SK-N-MC (cell line): ENCODE measurements at regions not wholly inside any gene's neighbourhood (a gene's known extent, or its start where the extent isn't known, plus 50 kb on each side); places are given as distances from the start of the nearest gene placed in this dataset.

Experiments used
- DNase-seq: peaks from one replicate; pipeline ENCODE4 v3.0.0-alpha.2; 2011; ENCODE audit warnings: low read depth, low spot score
- H3K27ac ChIP-seq: fragments of 200-600 bp; sonication (generic); 2 replicates; pipeline ENCODE4 v1.5.1; 2016; ENCODE audit warnings: mixed run types
- H3K36me3 ChIP-seq: fragments of 200-600 bp; sonication (generic); 2 replicates; pipeline ENCODE4 v1.6.1; 2017; ENCODE audit warnings: antibody characterized with exemption, low read length, mixed read lengths; ENCODE audit not compliant: insufficient read depth
- H3K4me3 ChIP-seq: fragments of 200-600 bp; sonication (generic); 2 replicates; pipeline ENCODE4 v1.5.1; 2016
- H3K9ac ChIP-seq: fragments of 200-600 bp; sonication (generic); 2 replicates; pipeline ENCODE4 v1.8.0; 2017; ENCODE audit warnings: mixed run types, mixed read lengths; ENCODE audit not compliant: insufficient read length
- H3K9me3 ChIP-seq: fragments of 200-600 bp; sonication (generic); 2 replicates; pipeline ENCODE4 v1.6.1; 2017; ENCODE audit warnings: low read depth, mild to moderate bottlenecking, antibody characterized with exemption, low read length, moderate library complexity, mixed read lengths
- EZH2 ChIP-seq: fragments of 200-600 bp; sonication (generic); IDR thresholded peaks from one replicate; pipeline ENCODE4 v1.6.1; 2017; ENCODE audit warnings: antibody characterized with exemption
- FOXP2 ChIP-seq: optimal IDR thresholded peaks from 2 replicates; pipeline ENCODE3; 2011; ENCODE audit warnings: mild to moderate bottlenecking, moderate library complexity; ENCODE audit not compliant: insufficient read depth; ENCODE audit errors: extremely low read length, control extremely low read depth
- POLR2AphosphoS5 ChIP-seq: IDR thresholded peaks from 2 replicates; pipeline ENCODE4 v1.6.1; 2012; ENCODE audit warnings: mild to moderate bottlenecking, low read depth, low read length, borderline replicate concordance

GRCh38 chr17:79167486-79167885 is 92.9 kb downstream of the ENGASE start:
- no peaks in the 10 kb centered on the region for H3K9me3 ChIP-seq
- TF ChIP-seq EZH2 (no peak), POLR2AphosphoS5 (no peak), FOXP2 (no peak)
- H3K36me3 ChIP-seq: no peaks in the 10 kb centered on the region
- no peak for DNase-seq
- no peak overlapping the region for H3K9ac ChIP-seq
- no peak overlapping the region for H3K27ac ChIP-seq
- no peak overlapping the region for H3K4me3 ChIP-seq

DNA sequence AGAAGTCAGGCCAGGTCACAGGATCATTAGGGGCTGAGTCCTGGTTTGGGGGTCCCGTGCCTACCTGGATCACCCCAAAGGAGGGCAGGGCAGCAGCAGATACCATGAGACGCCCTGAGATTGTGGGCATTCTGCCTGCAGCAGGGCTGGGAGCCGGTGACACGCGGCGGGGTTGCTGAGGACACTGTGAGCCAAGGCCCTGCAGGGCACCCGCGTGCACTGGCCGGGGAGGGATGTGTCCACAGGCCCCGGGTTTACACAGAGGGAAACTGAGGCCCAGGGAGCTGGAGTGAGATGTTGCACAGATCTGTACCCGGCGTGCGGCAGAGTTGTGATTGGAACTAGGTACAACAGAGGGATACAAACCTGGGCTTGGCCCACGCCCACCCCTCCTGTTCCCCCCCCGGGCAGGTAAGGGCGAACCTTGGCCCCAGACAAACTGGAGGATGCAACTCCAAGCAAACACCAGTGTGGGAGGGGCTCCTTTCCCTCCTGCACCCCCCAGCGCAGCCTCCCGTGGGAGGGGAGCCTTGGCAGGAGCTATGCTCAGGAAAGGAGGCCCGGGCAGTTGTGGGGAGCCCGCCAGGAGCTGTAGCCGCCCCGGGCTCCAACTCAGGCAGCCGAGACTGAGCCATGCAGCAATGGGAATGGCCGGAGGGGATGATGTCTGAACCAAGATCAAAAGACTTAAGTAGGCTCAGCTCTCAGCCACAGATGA is 91.3 kb downstream of the ENGASE start:
- no peak for TF ChIP-seq POLR2AphosphoS5
- no peak for TF ChIP-seq FOXP2
- no peak for TF ChIP-seq EZH2
- H3K9me3 ChIP-seq: no peaks in the 10 kb centered on the region
- H3K27ac ChIP-seq: no peak overlapping the region
- DNase-seq: no peak
- H3K36me3 ChIP-seq: no peaks in the 10 kb centered on the region
- no peak overlapping the region for H3K4me3 ChIP-seq
- no peak overlapping the region for H3K9ac ChIP-seq

GRCh38 chr17:79164913-79165695 is 90.5 kb downstream of the ENGASE start:
- no peak for DNase-seq
- no peaks in the 10 kb centered on the region for H3K9me3 ChIP-seq
- TF ChIP-seq EZH2 (peak; percentile 14), POLR2AphosphoS5 (no peak), FOXP2 (no peak)
- H3K36me3 ChIP-seq: no peaks in the 10 kb centered on the region
- H3K27ac ChIP-seq: no peak overlapping the region
- H3K9ac ChIP-seq: no peak overlapping the region
- no peak overlapping the region for H3K4me3 ChIP-seq

- no peak for TF ChIP-seq EZH2
- TF ChIP-seq FOXP2: no peak
- no peak for TF ChIP-seq POLR2AphosphoS5
- no peaks in the 10 kb centered on the region for H3K9me3 ChIP-seq
- no peaks in the 10 kb centered on the region for H3K36me3 ChIP-seq
- no peak overlapping the region for H3K4me3 ChIP-seq
- no peak overlapping the region for H3K27ac ChIP-seq
- H3K9ac ChIP-seq: no peak overlapping the region
- DNase-seq: no peak
Measured at GRCh38 chr17:79164408-79164807, 89.8 kb downstream of the ENGASE start.

DNA sequence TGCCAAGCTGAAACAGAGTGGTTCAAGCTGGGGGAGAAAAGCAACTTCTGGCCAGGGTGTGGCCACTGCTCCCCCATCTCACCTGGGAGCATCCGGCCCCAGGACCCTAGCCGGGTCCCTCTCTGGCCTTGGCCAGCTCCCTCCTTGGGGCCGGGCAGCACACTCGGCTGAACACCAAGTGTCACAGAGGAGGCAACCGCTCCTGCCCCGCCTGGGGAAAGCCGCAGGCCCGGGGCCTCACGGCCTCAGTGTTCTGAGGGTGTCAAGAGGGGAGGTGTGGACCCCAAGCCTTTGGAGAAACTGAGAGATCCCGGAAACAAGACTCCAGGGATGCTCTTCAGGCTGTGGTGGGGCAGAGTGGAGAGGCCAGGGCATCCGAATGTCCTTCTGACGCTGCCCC is 88.4 kb downstream of the ENGASE start:
- H3K27ac ChIP-seq: no peak overlapping the region
- no peaks in the 10 kb centered on the region for H3K36me3 ChIP-seq
- H3K9me3 ChIP-seq: no peaks in the 10 kb centered on the region
- no peak overlapping the region for H3K9ac ChIP-seq
- TF ChIP-seq EZH2 (no peak), POLR2AphosphoS5 (no peak), FOXP2 (no peak)
- H3K4me3 ChIP-seq: no peak overlapping the region
- no peak for DNase-seq

DNA sequence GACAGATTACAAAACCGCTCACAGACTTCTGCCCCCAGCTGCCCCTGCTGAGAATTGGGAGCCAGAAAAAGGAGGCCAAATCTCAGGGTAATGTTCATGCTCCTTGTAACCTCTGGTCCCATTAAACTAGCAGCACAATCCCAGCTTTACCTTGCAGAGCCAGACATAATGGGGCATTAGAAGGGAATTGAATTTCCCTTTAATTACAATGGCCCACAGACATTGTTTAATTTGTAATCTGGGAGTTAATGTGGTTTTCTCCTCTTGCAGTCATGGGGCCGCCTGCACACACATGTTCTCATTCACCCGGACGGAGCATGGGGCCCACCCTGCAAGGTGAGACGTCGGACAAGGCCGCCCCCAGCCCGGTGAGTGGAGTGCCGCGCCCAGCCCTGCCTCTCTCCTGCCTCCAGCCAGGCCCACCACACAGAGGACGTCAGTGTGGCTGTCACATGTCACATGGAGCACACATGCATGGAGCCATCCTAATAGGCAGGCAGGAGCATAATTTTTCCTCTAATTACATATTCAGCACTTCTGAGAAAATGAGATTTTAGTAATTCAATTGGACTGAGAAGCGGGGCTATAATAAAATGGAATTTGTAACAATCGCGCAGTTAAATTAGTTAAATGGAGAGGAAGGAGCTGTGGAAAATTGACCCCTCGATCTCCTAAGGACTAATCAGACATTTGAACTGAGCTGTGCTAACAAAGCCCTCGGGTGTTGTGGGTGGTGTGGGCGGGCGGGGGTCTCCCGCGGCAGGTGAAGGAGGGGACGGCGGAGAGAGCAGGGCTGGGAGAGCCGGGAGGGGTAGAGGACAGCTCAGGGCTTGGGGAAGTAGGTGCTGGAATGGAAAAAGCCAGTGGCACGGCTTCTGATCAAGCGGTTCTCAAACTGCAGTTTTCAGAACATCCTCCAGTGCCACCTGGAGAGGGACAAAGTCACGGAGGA is 87.7 kb downstream of the ENGASE start:
- H3K4me3 ChIP-seq: no peak overlapping the region
- H3K27ac ChIP-seq: no peak overlapping the region
- no peak overlapping the region for H3K9ac ChIP-seq
- no peaks in the 10 kb centered on the region for H3K36me3 ChIP-seq
- no peaks in the 10 kb centered on the region for H3K9me3 ChIP-seq
- no peak for TF ChIP-seq POLR2AphosphoS5
- TF ChIP-seq FOXP2: no peak
- TF ChIP-seq EZH2: no peak
- no peak for DNase-seq

DNA sequence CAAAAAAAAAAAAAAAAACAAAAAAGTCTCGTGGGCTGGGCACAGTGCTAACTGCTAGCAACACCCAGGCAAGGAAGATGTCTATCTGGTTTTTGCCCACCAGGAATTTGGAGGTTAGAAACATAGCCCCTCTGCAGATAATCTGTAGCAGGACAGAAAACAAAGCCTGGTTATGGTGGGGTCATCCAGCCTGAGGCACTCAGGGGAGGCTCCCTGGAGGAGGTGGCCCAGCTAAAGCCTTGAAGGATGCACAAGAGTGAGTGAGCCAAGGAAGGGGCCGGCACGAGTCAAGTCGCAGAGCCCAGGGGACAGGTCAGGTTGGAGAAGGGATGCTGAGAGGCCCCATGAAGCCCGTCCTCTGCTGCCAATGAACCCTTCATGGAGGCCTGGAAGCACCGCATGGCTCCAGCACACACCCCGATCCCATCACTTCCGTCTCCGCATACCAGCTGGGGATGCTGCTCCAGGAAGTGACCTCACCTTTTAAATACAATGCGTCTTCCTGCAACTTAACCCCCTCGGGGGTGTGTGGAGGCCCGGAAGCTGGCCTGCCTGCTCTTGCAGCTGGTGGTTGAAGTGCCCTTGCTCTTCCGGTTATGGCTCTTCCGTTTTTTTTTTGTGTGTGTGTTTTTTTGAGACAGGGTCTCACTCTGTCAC is 86.5 kb downstream of the ENGASE start:
- no peak for TF ChIP-seq FOXP2
- Histone ChIP-seq H3K27ac (no peak overlapping the region), H3K36me3 (no peaks in the 10 kb centered on the region), H3K4me3 (no peak overlapping the region), H3K9ac (no peak overlapping the region), H3K9me3 (no peaks in the 10 kb centered on the region)
- DNase-seq: no peak

- Histone ChIP-seq H3K36me3 (no peaks in the 10 kb centered on the region), H3K9me3 (no peaks in the 10 kb centered on the region), H3K27ac (no peak overlapping the region), H3K4me3 (no peak overlapping the region), H3K9ac (no peak overlapping the region)
- no peak for TF ChIP-seq FOXP2
- TF ChIP-seq EZH2: no peak
- no peak for TF ChIP-seq POLR2AphosphoS5
- no peak for DNase-seq
Measured at GRCh38 chr17:79159926-79160325, 85.3 kb downstream of the ENGASE start.
